CD4-positive, alpha-beta T cell treated with Interleukin-6 at 100 ng/mL for 8 hours (primary cell): ENCODE measurements at regions not wholly inside any gene's neighbourhood (a gene's known extent, or its start where the extent isn't known, plus 50 kb on each side); places are given as distances from the start of the nearest gene placed in this dataset.

Experiments
- DNase-seq: peaks from one replicate; pipeline ENCODE4 v3.0.0-alpha.2; 2020; ENCODE audit warnings: mixed read lengths, low spot score

- DNase-seq = no peak
Measured at GRCh38 chr9:90420211-90420610, 222.4 kb downstream of the DIRAS2 start.

GRCh38 chr9:90420768-90421513 is 221.7 kb downstream of the DIRAS2 start:
- no peak for DNase-seq

- no peak for DNase-seq
Measured at GRCh38 chr9:90421786-90422185, 220.8 kb downstream of the DIRAS2 start.

GRCh38 chr9:90423661-90424193 is 218.9 kb downstream of the DIRAS2 start:
- DNase-seq = no peak

- no peak for DNase-seq
Measured at GRCh38 chr9:90428517-90428916, 214.1 kb downstream of the DIRAS2 start.

GRCh38 chr9:90432951-90433350 is 209.7 kb downstream of the DIRAS2 start:
- DNase-seq = no peak

- DNase-seq = no peak
Measured at GRCh38 chr9:90433398-90433941, 209.2 kb downstream of the DIRAS2 start.

- no peak for DNase-seq
Measured at GRCh38 chr9:90441814-90442213, 200.8 kb downstream of the DIRAS2 start.

GRCh38 chr9:90442723-90443122 is 199.9 kb downstream of the DIRAS2 start:
- no peak for DNase-seq

GRCh38 chr9:90444609-90445204 is 197.9 kb downstream of the DIRAS2 start:
- no peak for DNase-seq

- no peak for DNase-seq
Measured at GRCh38 chr9:90445391-90445790, 197.2 kb downstream of the DIRAS2 start.

- DNase-seq = no peak
Measured at GRCh38 chr9:90446200-90446948, 196.2 kb downstream of the DIRAS2 start.

GRCh38 chr9:90447773-90448172 is 194.9 kb downstream of the DIRAS2 start:
- DNase-seq = no peak

- DNase-seq = no peak
Measured at GRCh38 chr9:90449213-90449925, 193.3 kb downstream of the DIRAS2 start.

- DNase-seq = no peak
Measured at GRCh38 chr9:90451804-90452203, 190.8 kb downstream of the DIRAS2 start.

GRCh38 chr9:90455316-90455715 is 187.3 kb downstream of the DIRAS2 start:
- no peak for DNase-seq

- DNase-seq = no peak
Measured at GRCh38 chr9:90457386-90458190, 185.0 kb downstream of the DIRAS2 start.

- no peak for DNase-seq
Measured at GRCh38 chr9:90458485-90458884, 184.1 kb downstream of the DIRAS2 start.

GRCh38 chr9:90459321-90459720 is 183.3 kb downstream of the DIRAS2 start:
- DNase-seq = no peak

GRCh38 chr9:90460220-90460619 is 182.4 kb downstream of the DIRAS2 start:
- no peak for DNase-seq

GRCh38 chr9:90464978-90465377 is 177.6 kb downstream of the DIRAS2 start:
- DNase-seq = no peak
